ENCODE measurements at regions not wholly inside any gene's neighbourhood (a gene's known extent, or its start where the extent isn't known, plus 50 kb on each side); places are given as distances from the start of the nearest gene placed in this dataset.

- Histone ChIP-seq H3K4me3 (no peak overlapping the region), H3K9me3 (no peaks in the 10 kb centered on the region), H3K36me3 (no peaks in the 10 kb centered on the region), H3K27me3 (no peaks in the 10 kb centered on the region), H3K4me1 (no peaks in the 10 kb centered on the region), H3K27ac (no peak overlapping the region)
- no peak for DNase-seq
- no peak for TF ChIP-seq POLR2A (IDR thresholded peaks at IDR 0.05)
- no peak for TF ChIP-seq POLR2AphosphoS5 (IDR thresholded peaks at IDR 0.05)
- TF ChIP-seq, protein P1, sequence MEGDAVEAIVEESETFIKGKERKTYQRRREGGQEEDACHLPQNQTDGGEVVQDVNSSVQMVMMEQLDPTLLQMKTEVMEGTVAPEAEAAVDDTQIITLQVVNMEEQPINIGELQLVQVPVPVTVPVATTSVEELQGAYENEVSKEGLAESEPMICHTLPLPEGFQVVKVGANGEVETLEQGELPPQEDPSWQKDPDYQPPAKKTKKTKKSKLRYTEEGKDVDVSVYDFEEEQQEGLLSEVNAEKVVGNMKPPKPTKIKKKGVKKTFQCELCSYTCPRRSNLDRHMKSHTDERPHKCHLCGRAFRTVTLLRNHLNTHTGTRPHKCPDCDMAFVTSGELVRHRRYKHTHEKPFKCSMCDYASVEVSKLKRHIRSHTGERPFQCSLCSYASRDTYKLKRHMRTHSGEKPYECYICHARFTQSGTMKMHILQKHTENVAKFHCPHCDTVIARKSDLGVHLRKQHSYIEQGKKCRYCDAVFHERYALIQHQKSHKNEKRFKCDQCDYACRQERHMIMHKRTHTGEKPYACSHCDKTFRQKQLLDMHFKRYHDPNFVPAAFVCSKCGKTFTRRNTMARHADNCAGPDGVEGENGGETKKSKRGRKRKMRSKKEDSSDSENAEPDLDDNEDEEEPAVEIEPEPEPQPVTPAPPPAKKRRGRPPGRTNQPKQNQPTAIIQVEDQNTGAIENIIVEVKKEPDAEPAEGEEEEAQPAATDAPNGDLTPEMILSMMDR (IDR thresholded peaks at IDR 0.05): no peak
- no peak for TF ChIP-seq EP300 (IDR thresholded peaks at IDR 0.05)
- 55 to 90% methylated on average over 1 of the region's 1 CpG for WGBS, 2 donors
- no peak for ATAC-seq (ENCODE audit: low FRiP score in 2 of 2)
These were observed 184.5 kb downstream of the TANC2 start for GRCh38 chr17:63150490-63150889.

DNA sequence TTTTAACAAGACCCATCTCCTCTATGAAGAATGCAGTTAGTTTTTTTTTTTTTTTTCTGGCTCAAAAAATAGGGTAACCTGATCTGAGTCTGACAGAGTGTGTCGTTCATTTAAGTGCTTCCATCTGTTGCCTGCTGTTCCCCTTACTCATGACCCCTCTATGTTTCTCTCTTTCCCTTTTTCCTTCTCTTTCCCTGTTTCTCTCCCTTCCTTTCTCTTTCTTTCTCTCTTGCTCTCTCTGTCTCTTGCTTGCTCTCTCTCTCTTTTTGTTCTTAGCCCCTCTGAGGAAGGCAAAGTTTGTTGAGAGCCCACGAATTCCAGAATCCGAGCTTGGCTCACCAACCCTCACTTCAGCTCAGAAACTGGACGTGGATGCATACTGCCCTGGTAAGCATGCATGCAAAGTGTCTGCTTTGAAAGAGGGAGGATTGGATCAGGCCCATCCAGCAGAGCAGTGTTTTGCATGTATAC lies 185.0 kb downstream of the TANC2 start:
- DNase-seq: no peak
- no peak overlapping the region for H3K4me3 ChIP-seq
- no peaks in the 10 kb centered on the region for H3K36me3 ChIP-seq
- no peak overlapping the region for H3K27ac ChIP-seq
- TF ChIP-seq, protein P1 (IDR thresholded peaks at IDR 0.05): no peak
- no peak for TF ChIP-seq EP300 (IDR thresholded peaks at IDR 0.05)
- no peak for TF ChIP-seq POLR2A (IDR thresholded peaks at IDR 0.05)
- no peak for TF ChIP-seq POLR2AphosphoS5 (IDR thresholded peaks at IDR 0.05)
- ATAC-seq (ENCODE audit: low FRiP score in 2 of 2): peak in 1 of 2 donors; percentile 36
- no peaks in the 10 kb centered on the region for H3K4me1 ChIP-seq
- H3K9me3 ChIP-seq: no peaks in the 10 kb centered on the region
- H3K27me3 ChIP-seq: no peaks in the 10 kb centered on the region
- WGBS, 2 donors: 68 to 74% methylated on average over 4 of the region's 4 CpGs

- TF ChIP-seq, protein P1 (IDR thresholded peaks at IDR 0.05): no peak
- no peak for TF ChIP-seq POLR2AphosphoS5 (IDR thresholded peaks at IDR 0.05)
- no peak for TF ChIP-seq POLR2A (IDR thresholded peaks at IDR 0.05)
- no peak for TF ChIP-seq EP300 (IDR thresholded peaks at IDR 0.05)
- 80 to 89% methylated on average over 4 of the region's 4 CpGs for WGBS, 2 donors
- no peak overlapping the region for H3K27ac ChIP-seq
- H3K9me3 ChIP-seq: no peaks in the 10 kb centered on the region
- H3K36me3 ChIP-seq: no peaks in the 10 kb centered on the region
- ATAC-seq (ENCODE audit: low FRiP score in 2 of 2) (no peak), DNase-seq (no peak)
- no peak overlapping the region for H3K4me3 ChIP-seq
- H3K4me1 ChIP-seq: no peaks in the 10 kb centered on the region
- no peaks in the 10 kb centered on the region for H3K27me3 ChIP-seq
These were observed 186.0 kb downstream of the TANC2 start for GRCh38 chr17:63151941-63152523.

DNA sequence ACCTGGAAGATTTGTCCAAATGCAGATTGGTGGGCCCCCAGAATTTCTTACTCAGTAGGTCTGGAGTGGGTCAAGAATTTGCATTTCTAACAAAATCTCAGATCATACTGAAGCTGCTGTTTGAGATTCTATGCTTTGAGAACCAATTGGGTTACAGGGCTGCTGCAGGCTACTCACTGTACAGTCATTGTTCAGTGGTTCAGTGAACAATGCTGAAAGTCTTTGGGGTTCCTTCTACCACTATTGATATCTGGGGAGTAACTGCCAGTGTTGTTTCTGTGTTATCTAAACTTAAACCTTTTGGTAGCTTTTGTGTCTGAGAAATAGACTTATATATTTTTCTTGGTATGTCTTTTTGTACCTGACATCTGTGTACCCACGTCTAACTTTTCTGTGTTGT lies 187.5 kb downstream of the TANC2 start:
- Histone ChIP-seq H3K9me3 (no peaks in the 10 kb centered on the region), H3K4me1 (no peaks in the 10 kb centered on the region), H3K36me3 (no peaks in the 10 kb centered on the region), H3K27me3 (no peaks in the 10 kb centered on the region), H3K4me3 (no peak overlapping the region), H3K27ac (no peak overlapping the region)
- DNase-seq (no peak), ATAC-seq (ENCODE audit: low FRiP score in 2 of 2) (no peak)
- 67 to 77% methylated on average over 1 of the region's 1 CpG for WGBS, 2 donors
- no peak for TF ChIP-seq POLR2AphosphoS5 (IDR thresholded peaks at IDR 0.05)
- TF ChIP-seq EP300 (IDR thresholded peaks at IDR 0.05): no peak
- TF ChIP-seq POLR2A (IDR thresholded peaks at IDR 0.05): no peak
- TF ChIP-seq, protein P1 (IDR thresholded peaks at IDR 0.05): no peak

- Histone ChIP-seq H3K36me3 (no peaks in the 10 kb centered on the region), H3K4me3 (no peak overlapping the region), H3K9me3 (no peaks in the 10 kb centered on the region), H3K27ac (no peak overlapping the region), H3K4me1 (no peaks in the 10 kb centered on the region), H3K27me3 (no peaks in the 10 kb centered on the region)
- no peak for TF ChIP-seq EP300 (IDR thresholded peaks at IDR 0.05)
- no peak for TF ChIP-seq POLR2A (IDR thresholded peaks at IDR 0.05)
- no peak for TF ChIP-seq POLR2AphosphoS5 (IDR thresholded peaks at IDR 0.05)
- TF ChIP-seq, protein P1 (IDR thresholded peaks at IDR 0.05): no peak
- no peak for DNase-seq
- ATAC-seq (ENCODE audit: low FRiP score in 2 of 2): no peak
- 100% methylated on average over 1 of the region's 1 CpG for WGBS, 2 donors
These were observed 188.7 kb downstream of the TANC2 start for GRCh38 chr17:63154586-63155244.
